Endodermal cell (in vitro differentiated cells): ENCODE measurements at regions not wholly inside any gene's neighbourhood (a gene's known extent, or its start where the extent isn't known, plus 50 kb on each side); places are given as distances from the start of the nearest gene placed in this dataset.
A peak's percentile ranks its signal among the peaks of the same experiment; 100 is the strongest.

ENCODE experiments used
- DNase-seq: peaks from one replicate; pipeline ENCODE4 v3.0.0-alpha.2; 2017
- H3K27ac ChIP-seq: 2 replicates; pipeline ENCODE4 v1.5.1; 2013; ENCODE audit warnings: mild to moderate bottlenecking, low read depth, low read length, moderate library complexity
- H3K27me3 ChIP-seq: 2 replicates; pipeline ENCODE4 v1.6.1; 2013; ENCODE audit warnings: mild to moderate bottlenecking, low read length, moderate library complexity; ENCODE audit not compliant: insufficient read depth, control insufficient read depth, poor library complexity, severe bottlenecking
- H3K36me3 ChIP-seq: 2 replicates; pipeline ENCODE4 v1.7.0; 2013; ENCODE audit warnings: mild to moderate bottlenecking, low read length, moderate library complexity; ENCODE audit not compliant: control insufficient read depth, insufficient read depth
- H3K4me1 ChIP-seq: one replicate; pipeline ENCODE4 v1.7.0; 2013; ENCODE audit warnings: low read length; ENCODE audit not compliant: control insufficient read depth, insufficient read depth
- H3K4me3 ChIP-seq: 2 replicates; pipeline ENCODE4 v1.5.1; 2013; ENCODE audit warnings: mild to moderate bottlenecking, low read length, moderate library complexity
- H3K9ac ChIP-seq: 2 replicates; pipeline ENCODE4 v1.6.1; 2013; ENCODE audit warnings: mild to moderate bottlenecking, low read length, moderate library complexity; ENCODE audit not compliant: poor library complexity, severe bottlenecking; ENCODE audit errors: extremely low read depth
- H3K9me3 ChIP-seq: 2 replicates; pipeline ENCODE4 v1.6.1; 2013; ENCODE audit warnings: mild to moderate bottlenecking, low read length, moderate library complexity; ENCODE audit not compliant: control insufficient read depth
- H3K27ac Mint-ChIP-seq: 2 replicates; pipeline ENCODE4 v1.8.0; 2020; ENCODE audit warnings: mixed read lengths
- H3K27me3 Mint-ChIP-seq: 2 replicates; pipeline ENCODE4 v1.8.0; 2021; ENCODE audit warnings: mild to moderate bottlenecking, mixed read lengths; ENCODE audit not compliant: insufficient read depth
- H3K36me3 Mint-ChIP-seq: 2 replicates; pipeline ENCODE4 v1.8.0; 2020; ENCODE audit warnings: low read depth, mixed read lengths
- H3K4me1 Mint-ChIP-seq: 2 replicates; pipeline ENCODE4 v1.8.0; 2020; ENCODE audit warnings: mixed read lengths
- H3K4me3 Mint-ChIP-seq: 2 replicates; pipeline ENCODE4 v1.8.0; 2020; ENCODE audit warnings: mild to moderate bottlenecking, moderate library complexity, mixed read lengths
- H3K9me3 Mint-ChIP-seq: 2 replicates; pipeline ENCODE4 v1.8.0; 2020; ENCODE audit warnings: mild to moderate bottlenecking, mixed read lengths
- CTCF ChIP-seq: fragments of 200-600 bp; sonication (generic); conservative IDR thresholded peaks from 2 replicates; pipeline ENCODE4 v1.5.0; 2021; ENCODE audit warnings: antibody characterized with exemption, mild to moderate bottlenecking
- WGBS, 2 experiments: methylation state at CpG; one replicate each; pipeline versions ENCODE4 v1.1.5 to v1.1.7; 2013; ENCODE audit warnings: missing lambda C conversion rate in 2 of 2, mixed read lengths in 1 of 2; ENCODE audit not compliant: insufficient coverage in 1 of 2, insufficient read length in 1 of 2; 5-methylcytosine and 5-hydroxymethylcytosine counted together

- no peaks in the 10 kb centered on the region for H3K9me3 ChIP-seq
- WGBS, 2 experiments, result 87 to 90% methylated on average over 7 to 10 of the region's 10 CpGs
- no peaks in the 10 kb centered on the region for H3K27me3 Mint-ChIP-seq
- TF ChIP-seq CTCF, result no peak
- no peaks in the 10 kb centered on the region for H3K4me1 ChIP-seq
- H3K9ac ChIP-seq, result no peak overlapping the region
- H3K27ac ChIP-seq, result no peak overlapping the region
- H3K27me3 ChIP-seq, result no peaks in the 10 kb centered on the region
- peak; percentile 64 for DNase-seq
- peaks cover 5% of the 10 kb centered on the region for H3K4me1 Mint-ChIP-seq
- no peak overlapping the region for H3K4me3 Mint-ChIP-seq
- H3K36me3 Mint-ChIP-seq, result no peaks in the 10 kb centered on the region
- H3K27ac Mint-ChIP-seq, result no peak overlapping the region
- no peaks in the 10 kb centered on the region for H3K9me3 Mint-ChIP-seq
- no peak overlapping the region for H3K4me3 ChIP-seq
- H3K36me3 ChIP-seq, result no peaks in the 10 kb centered on the region
These were observed 121.1 kb downstream of the LHX2 start for GRCh38 chr9:124132671-124133147.

DNA sequence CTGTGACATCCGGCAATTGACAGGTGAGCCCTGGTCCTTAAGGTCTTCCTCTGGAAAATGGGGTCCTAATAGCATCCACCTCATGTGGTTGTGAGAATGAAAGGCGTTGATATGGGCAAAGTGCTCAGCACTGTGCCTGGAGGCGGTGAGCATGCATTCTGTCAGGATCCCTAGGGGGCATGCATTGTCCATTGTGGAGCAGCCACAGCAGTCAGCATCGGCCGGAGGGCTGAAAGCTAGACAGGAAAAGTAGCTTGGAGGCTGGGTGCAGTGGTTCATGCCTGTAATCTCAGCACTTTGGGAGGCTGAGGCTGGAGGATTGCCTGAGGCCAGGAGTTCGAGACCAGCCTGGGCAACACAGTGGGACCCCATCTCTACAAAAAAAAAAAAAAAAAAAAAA is 122.2 kb downstream of the LHX2 start:
- Mint-ChIP-seq H3K27ac (no peak overlapping the region), H3K27me3 (no peaks in the 10 kb centered on the region)
- WGBS, 2 experiments, result 59 to 81% methylated on average over 5 to 6 of the region's 6 CpGs

DNA sequence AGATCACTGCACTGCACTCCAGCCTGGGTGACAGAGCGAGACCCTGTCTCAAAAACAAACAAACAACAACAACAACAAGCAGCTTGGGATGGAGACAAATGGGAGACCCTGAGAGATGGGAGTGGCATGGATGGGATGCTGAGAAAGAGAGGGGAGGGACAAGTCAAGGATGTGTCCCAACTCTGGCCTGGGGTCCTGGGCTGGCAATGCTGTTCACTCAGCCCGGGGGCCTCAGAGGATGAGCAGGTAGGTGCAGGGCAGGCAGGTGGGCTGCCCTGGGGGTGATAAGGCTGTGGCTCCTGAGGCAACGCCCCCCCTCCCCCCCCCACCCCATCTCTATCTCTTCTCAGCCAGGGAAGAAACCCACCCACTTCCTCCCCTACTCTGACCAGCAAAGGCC is 123.0 kb downstream of the LHX2 start:
- Mint-ChIP-seq H3K36me3 (no peaks in the 10 kb centered on the region), H3K9me3 (no peaks in the 10 kb centered on the region), H3K4me1 (no peaks in the 10 kb centered on the region), H3K27ac (no peak overlapping the region), H3K27me3 (no peaks in the 10 kb centered on the region), H3K4me3 (no peak overlapping the region)
- WGBS, 2 experiments, result 83% methylated on average over 1 of the region's 3 CpGs; no CpG with 5 or more reads in 1 of the 2 experiments
- Histone ChIP-seq H3K27ac (no peak overlapping the region), H3K9ac (no peak overlapping the region), H3K9me3 (no peaks in the 10 kb centered on the region), H3K4me1 (no peaks in the 10 kb centered on the region), H3K27me3 (no peaks in the 10 kb centered on the region), H3K4me3 (no peak overlapping the region), H3K36me3 (no peaks in the 10 kb centered on the region)
- no peak for DNase-seq
- no peak for TF ChIP-seq CTCF

More for the DNA sequence above, 122.2 kb downstream of the LHX2 start:
- H3K4me3 Mint-ChIP-seq, result no peak overlapping the region
- no peaks in the 10 kb centered on the region for H3K9me3 Mint-ChIP-seq
- H3K4me3 ChIP-seq, result no peak overlapping the region
- H3K27me3 ChIP-seq, result no peaks in the 10 kb centered on the region
- H3K9me3 ChIP-seq, result no peaks in the 10 kb centered on the region
- H3K4me1 ChIP-seq, result no peaks in the 10 kb centered on the region
- no peaks in the 10 kb centered on the region for H3K36me3 Mint-ChIP-seq
- no peaks in the 10 kb centered on the region for H3K4me1 Mint-ChIP-seq
- no peaks in the 10 kb centered on the region for H3K36me3 ChIP-seq
- peak; percentile 54 for TF ChIP-seq CTCF
- H3K9ac ChIP-seq, result no peak overlapping the region
- no peak overlapping the region for H3K27ac ChIP-seq
- DNase-seq, result peak; percentile 70
